GM18502 (cell line): ENCODE measurements at regions not wholly inside any gene's neighbourhood (a gene's known extent, or its start where the extent isn't known, plus 50 kb on each side); places are given as distances from the start of the nearest gene placed in this dataset.

Experiments
- ATAC-seq: cut with Tn5 transposase; IDR thresholded peaks from one replicate; pipeline ENCODE4 v1.9.1; 2021; ENCODE audit warnings: mild to moderate bottlenecking; ENCODE audit not compliant: unreplicated experiment, poor library complexity

DNA sequence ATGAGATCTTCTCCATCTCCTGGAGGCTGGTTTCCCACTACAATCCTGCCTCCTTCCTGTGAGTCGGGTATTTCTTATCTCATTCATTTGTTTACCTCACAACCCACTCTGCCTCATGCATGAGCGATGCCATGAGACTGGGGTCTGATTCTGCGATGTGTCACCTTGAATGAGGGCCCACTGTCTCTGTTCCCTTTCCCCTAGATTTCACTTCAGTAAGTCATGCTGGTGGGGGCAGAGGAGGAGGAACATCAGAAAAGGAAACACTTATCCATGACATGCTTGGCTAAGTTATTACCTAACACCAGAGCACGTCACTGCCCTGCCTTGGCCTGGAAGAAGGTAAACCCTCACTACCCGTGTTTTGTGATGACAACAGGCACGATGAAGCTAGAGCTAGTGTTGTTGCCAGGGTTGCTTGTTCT lies 337.4 kb upstream of the PRDM1 start:
- ATAC-seq: no peak

- ATAC-seq: no peak
Observed at GRCh38 chr6:105747823-105748405, 338.2 kb upstream of the PRDM1 start.

DNA sequence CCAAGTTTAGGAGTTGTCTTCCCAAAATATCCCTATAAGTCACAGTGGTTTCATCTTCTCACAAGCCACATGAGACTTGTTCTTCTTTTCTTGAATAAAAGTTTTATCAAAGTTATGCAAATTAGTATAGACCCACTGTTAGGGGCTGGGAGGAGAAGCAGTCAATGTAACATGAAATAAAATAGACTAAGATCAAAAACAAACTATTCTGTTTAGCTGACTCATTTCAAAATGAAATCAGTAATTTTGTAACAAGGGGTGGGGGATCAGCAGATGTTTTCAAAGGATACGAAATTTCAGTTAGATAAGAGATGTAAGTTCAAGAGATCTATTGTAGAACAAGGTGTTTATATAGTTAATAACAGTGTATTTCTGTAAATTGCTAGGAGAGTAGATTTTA lies 339.6 kb upstream of the PRDM1 start:
- ATAC-seq: peak; percentile 31

DNA sequence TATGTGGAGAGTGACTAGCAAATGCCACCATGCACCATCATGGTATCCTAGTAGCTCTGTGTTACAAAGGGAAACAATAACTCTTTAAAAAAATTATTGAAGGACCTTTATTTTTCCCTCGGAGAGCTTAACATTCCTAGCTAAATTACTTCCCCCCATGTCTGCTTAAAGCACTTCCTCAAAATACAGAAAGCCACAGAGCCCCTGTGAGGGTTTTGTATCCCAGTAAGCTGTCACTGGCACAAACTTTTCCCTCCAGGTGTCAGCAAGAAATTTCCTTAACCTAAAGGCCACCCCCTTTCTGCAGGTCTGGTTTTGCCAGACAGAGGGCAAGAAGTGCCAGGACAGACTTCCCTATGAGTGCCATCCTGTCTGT lies 340.0 kb upstream of the PRDM1 start:
- ATAC-seq: no peak

DNA sequence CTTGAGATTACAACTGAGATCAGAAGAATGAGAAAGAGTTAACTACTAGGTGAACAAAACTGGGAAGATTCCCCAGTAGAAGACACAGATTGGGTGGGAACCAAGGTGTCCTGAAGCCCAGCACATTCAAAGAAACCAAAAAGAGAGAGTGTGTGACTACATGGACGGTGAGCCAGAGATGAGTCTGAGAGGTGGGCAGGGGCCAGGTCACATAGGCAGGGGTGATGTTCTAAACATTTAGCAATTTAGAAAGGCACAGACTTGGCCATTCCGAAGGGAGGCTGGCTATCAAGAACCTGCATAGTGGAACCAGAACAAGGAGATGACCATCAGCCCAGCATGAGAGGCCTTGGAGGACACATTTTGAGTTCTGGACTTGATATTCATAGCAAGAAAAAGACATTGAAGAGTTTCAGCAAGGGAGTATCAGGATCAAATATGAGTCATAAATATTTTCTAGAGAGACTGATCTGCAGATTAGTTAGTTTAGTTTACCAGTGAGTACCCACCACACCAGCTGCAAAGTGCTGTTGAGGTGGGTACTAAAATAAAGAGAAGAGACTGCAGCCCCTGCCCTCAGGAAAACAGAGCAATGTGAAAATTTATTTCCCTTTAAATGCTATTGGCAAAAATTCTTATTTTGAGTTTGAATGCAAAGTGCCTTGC lies 340.5 kb upstream of the PRDM1 start:
- ATAC-seq: peak; percentile 55

- ATAC-seq: no peak
Observed at GRCh38 chr6:105744815-105745214, 341.3 kb upstream of the PRDM1 start.

GRCh38 chr6:105740946-105741645 lies 338.2 kb upstream of the PREP start:
- no peak for ATAC-seq

- no peak for ATAC-seq
Observed at GRCh38 chr6:105739764-105740163, 336.9 kb upstream of the PREP start.

- no peak for ATAC-seq
Observed at GRCh38 chr6:105733556-105734162, 330.8 kb upstream of the PREP start.

GRCh38 chr6:105728995-105729394 lies 326.1 kb upstream of the PREP start:
- ATAC-seq: no peak

DNA sequence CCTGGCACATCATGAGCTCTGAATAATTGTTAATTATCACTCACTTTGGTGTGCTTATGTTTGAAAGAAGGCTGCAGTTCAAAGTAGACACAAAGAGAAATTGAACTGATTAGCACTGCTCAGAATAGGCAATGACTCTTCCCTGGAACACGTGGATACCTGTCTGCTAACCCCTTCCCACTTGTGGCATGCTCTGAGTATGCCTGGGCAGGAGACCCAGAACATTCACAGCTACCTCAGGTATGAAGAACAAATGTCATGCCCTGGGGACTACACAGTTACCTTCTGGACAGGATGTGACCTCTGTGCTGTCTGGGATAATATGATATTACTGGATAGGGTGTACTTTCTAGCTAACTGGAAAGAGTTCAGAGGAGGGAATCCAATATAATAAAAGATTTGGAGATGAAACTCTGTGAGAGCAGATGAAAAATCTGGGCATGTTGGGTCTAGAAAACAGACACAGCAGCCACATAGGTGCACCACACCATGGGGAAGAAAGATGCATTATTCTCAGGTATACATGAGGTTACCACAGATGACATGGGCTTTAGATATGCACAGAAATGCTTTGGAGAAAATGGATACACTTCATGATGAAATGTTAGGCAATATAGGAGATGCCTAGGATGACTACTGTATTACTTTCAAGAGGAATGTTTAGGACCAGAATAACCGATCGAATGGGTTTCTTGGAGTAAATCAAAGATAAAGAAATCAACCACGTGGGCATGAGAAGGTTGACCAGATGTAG lies 324.2 kb upstream of the PREP start:
- no peak for ATAC-seq

- no peak for ATAC-seq
Observed at GRCh38 chr6:105714846-105715245, 312.0 kb upstream of the PREP start.

GRCh38 chr6:105713474-105714118 lies 310.7 kb upstream of the PREP start:
- ATAC-seq: no peak

DNA sequence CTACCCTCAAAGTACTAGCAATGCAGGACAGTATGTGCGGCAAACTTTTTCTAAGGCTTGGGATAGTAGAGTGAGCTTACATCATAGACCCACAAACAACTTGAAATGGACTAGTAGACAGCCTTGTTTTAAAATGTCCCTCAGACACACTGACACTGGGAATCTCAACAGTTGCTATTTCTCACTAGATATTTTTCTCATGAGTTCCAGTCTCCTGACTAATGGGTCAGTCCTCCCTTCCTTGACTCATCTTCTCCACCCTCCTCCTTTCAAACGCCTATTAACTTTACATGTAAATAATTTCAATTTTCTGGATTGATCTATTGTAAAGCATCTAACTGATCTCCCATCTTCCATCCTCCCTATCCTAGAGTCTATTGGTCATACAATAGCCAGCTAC lies 308.3 kb upstream of the PREP start:
- ATAC-seq: no peak

DNA sequence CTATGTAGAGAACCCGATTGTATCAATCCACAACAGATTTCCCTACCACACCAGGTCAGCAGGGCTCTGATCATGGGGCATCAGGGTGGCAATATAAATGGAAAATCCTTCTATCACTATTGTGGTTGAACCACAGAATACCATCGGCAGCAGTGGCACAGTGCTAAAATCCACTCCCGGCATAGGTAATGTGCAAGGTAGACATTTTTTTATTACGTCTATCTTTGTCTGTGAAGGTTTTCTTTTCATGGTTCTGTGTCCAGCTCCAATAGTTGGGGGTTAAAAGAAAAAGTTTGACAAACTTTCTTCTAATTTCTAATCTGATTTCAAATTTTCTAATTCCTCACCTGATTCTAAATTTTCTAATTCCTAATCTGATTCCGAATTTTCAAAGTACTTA lies 302.7 kb upstream of the PREP start:
- ATAC-seq: no peak

- ATAC-seq: no peak
Observed at GRCh38 chr6:105695461-105695860, 292.6 kb upstream of the PREP start.

DNA sequence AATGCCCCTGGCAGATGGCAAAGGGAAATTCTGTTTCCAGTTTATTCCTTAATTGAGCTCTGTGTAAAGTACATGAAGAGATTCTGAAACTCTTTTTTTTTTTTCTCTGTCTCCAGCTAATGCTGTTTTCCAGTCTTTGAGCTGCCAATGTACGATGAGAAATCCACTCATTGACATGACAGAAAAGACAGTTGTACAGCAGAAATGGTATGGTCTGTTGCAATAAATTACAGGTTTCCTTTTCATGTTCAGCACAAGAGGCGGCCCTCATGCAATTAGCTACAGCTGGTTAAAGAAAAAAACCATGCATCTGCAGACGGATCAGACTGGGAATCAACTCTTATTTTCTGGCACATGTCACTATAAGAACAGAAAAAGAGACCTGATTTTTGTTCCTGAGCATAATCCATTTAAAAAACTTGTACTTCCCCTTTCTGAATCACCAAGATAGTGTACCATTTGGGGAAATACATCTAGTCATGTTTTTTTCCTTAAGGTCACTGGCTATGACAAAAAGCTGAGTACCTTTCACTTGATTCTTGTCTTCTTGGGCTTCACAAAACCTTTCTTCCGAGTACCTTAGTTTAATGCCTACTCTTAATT lies 289.8 kb upstream of the PREP start:
- no peak for ATAC-seq

DNA sequence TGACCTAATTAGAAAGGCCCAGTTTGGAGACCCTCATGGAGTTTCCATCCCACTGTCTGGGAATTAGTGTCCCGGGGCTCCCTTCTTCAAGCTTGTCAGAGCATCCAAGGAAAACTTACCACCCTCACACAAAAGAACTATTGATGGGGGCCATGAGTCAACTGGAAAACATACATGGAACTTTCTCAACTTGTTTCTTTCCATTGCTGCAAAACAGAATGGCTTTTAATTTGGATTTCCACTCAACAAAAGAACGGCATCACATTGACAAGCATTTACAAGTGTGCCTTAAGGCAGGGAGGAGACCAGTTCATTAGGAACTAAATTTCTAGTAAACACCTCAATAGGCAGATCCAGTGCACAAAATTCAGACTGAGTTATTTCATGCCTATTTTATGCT lies 289.1 kb upstream of the PREP start:
- no peak for ATAC-seq

DNA sequence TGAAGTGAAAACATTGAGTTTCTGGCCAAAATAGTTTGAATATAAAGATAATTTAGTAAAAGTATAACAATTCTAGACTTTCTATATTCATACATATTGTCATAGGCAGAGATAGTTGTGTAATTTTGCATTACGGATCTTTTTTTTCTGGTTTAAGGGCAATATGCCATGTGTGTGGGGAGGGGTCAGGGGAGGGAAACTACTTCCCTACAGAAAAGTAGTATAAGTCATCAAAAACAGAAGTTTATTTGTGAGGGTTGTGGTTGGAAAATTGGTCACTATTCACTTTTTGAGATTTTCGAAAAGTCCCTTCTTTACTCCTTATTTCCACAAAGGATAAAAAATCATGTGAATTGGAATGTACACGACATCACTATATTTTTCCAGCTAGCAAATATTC lies 288.2 kb upstream of the PREP start:
- ATAC-seq: no peak

DNA sequence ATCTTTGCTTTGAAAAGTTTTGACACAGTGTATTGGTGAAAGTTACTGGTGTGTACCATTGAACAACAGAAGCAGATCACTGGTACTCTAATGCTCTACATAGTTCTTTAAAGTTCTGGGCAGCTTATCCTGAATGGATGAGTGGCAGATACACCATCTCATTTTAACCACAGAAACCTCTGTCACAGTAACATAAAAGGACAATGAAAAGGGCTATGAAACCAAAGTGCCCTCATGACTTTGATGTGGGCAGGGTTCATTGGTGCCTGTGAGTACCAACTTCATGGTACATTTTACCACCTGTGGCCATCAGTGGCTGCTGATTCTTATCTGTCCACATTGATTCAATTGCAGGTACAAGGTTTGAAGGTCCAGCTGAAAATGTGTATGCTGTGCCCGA lies 285.7 kb upstream of the PREP start:
- ATAC-seq: no peak
